ENCODE measurements at regions not wholly inside any gene's neighbourhood (a gene's known extent, or its start where the extent isn't known, plus 50 kb on each side); places are given as distances from the start of the nearest gene placed in this dataset.

GRCh38 chr10:28967031-28967430 lies 289.7 kb downstream of the BAMBI start:
- no peak for DNase-seq

GRCh38 chr10:28969413-28969812 lies 292.1 kb downstream of the BAMBI start:
- no peak for DNase-seq

GRCh38 chr10:28970231-28970630 lies 292.9 kb downstream of the BAMBI start:
- DNase-seq: no peak

- DNase-seq: no peak
Measured at GRCh38 chr10:28971255-28971654, 293.9 kb downstream of the BAMBI start.

- DNase-seq: no peak
Measured at GRCh38 chr10:28971764-28972163, 294.4 kb downstream of the BAMBI start.

GRCh38 chr10:28973309-28973972 lies 296.1 kb downstream of the BAMBI start:
- DNase-seq: no peak

GRCh38 chr10:28975891-28976531 lies 298.7 kb downstream of the BAMBI start:
- no peak for DNase-seq

GRCh38 chr10:28977518-28977917 lies 300.2 kb downstream of the BAMBI start:
- DNase-seq: no peak

GRCh38 chr10:28980264-28980663 lies 302.9 kb downstream of the BAMBI start:
- DNase-seq: no peak

GRCh38 chr10:28981007-28981406 lies 303.7 kb downstream of the BAMBI start:
- DNase-seq: no peak

- no peak for DNase-seq
Measured at GRCh38 chr10:28982974-28983373, 305.7 kb downstream of the BAMBI start.

GRCh38 chr10:28983799-28984198 lies 305.1 kb upstream of the LYZL1 start:
- DNase-seq: no peak

GRCh38 chr10:28984431-28984830 lies 304.4 kb upstream of the LYZL1 start:
- peak in 1 of 2 donors; percentile 41 for DNase-seq

- no peak for DNase-seq
Measured at GRCh38 chr10:28985137-28985885, 303.6 kb upstream of the LYZL1 start.

- DNase-seq: no peak
Measured at GRCh38 chr10:28986117-28986792, 302.6 kb upstream of the LYZL1 start.

- no peak for DNase-seq
Measured at GRCh38 chr10:28986856-28987255, 302.0 kb upstream of the LYZL1 start.

- no peak for DNase-seq
Measured at GRCh38 chr10:28987555-28988320, 301.1 kb upstream of the LYZL1 start.

GRCh38 chr10:28988980-28989379 lies 299.9 kb upstream of the LYZL1 start:
- DNase-seq: no peak

GRCh38 chr10:28991333-28992270 lies 297.3 kb upstream of the LYZL1 start:
- peak; percentile 8 to 24 for DNase-seq

GRCh38 chr10:28993056-28993455 lies 295.8 kb upstream of the LYZL1 start:
- no peak for DNase-seq

GRCh38 chr10:28993861-28994260 lies 295.0 kb upstream of the LYZL1 start:
- no peak for DNase-seq

All from CD4-positive, alpha-beta T cell treated with Interferon alpha-2 for 1 hour (primary cell).